HepG2 (cell line): ENCODE measurements at regions not wholly inside any gene's neighbourhood (a gene's known extent, or its start where the extent isn't known, plus 50 kb on each side); places are given as distances from the start of the nearest gene placed in this dataset.

Experiments
- ATAC-seq: fragments of 200-7000 bp; cut with Tn5 transposase; 3 replicates; pipeline ENCODE4 v1.9.1; 2020; ENCODE audit warnings: mild to moderate bottlenecking, moderate library complexity
- BruUV-seq: library from RNA; stranded (reverse); fragments of 400-500 nt; replicated peaks from 2 replicates; lab custom pipeline; 2021; lab: Mats Ljungman, UMichigan
- CTCF ChIA-PET: fragments of 300-600 bp; formaldehyde crosslinking; extraction: SDS; loops from one replicate; lab custom pipeline; 2021; ENCODE audit warnings: low total read pairs, inconsistent platforms, low intra/inter-chr PET ratio; lab: Yijun Ruan, JAX
- POLR2A ChIA-PET: fragments of 350-600 bp; sonication (Branson Sonifier 250); formaldehyde crosslinking; loops from one replicate; lab custom pipeline; 2020; ENCODE audit warnings: antibody characterized with exemption, inconsistent platforms; lab: Yijun Ruan, JAX
- DNase-seq: peaks from one replicate; pipeline ENCODE4 v3.0.0-alpha.2; 2015; ENCODE audit warnings: low spot score
- FAIRE-seq: peaks from 3 replicates; lab custom pipeline; 2011; peaks lifted over from hg19 to GRCh38; lab: Jason Lieb, UNC
- H2AFZ ChIP-seq: one replicate; pipeline ENCODE4 v1.6.1; 2011; ENCODE audit warnings: low read length, inconsistent platforms
- H3K27ac ChIP-seq: fragments of 300-600 bp; 3 replicates; pipeline ENCODE4 v1.8.0; 2011; ENCODE audit warnings: mixed run types, mild to moderate bottlenecking, mixed read lengths, low read length, inconsistent platforms; ENCODE audit not compliant: insufficient read depth; ENCODE audit errors: extremely low read length
- H3K27me3 ChIP-seq, 2 experiments: fragments of 200-600 bp in 1 of 2; 2 replicates in 1 of 2; 3 replicates in 1 of 2; pipeline versions ENCODE4 v1.6.0 to v1.8.0; 2011; ENCODE audit warnings: low read length in 2 of 2, mild to moderate bottlenecking in 2 of 2, moderate library complexity in 2 of 2, inconsistent platforms in 1 of 2; ENCODE audit not compliant: insufficient read depth in 2 of 2, control insufficient read depth in 1 of 2
- H3K36me3 ChIP-seq, 2 experiments: fragments of 200-600 bp in 1 of 2; replicated peaks in 1 of 2; 2 replicates in 1 of 2; 3 replicates in 1 of 2; pipeline versions ENCODE4 v1.5.1 to v1.8.0; 2011; ENCODE audit warnings: low read length in 2 of 2, inconsistent platforms in 1 of 2; ENCODE audit not compliant: insufficient read depth in 2 of 2, control insufficient read depth in 1 of 2
- H3K4me1 ChIP-seq: 2 replicates; pipeline ENCODE4 v1.5.1; 2012; ENCODE audit warnings: low read length, inconsistent platforms; ENCODE audit not compliant: insufficient read depth
- H3K4me2 ChIP-seq: 2 replicates; pipeline ENCODE4 v1.6.0; 2011; ENCODE audit warnings: low read depth, low read length, inconsistent platforms
- H3K4me3 ChIP-seq, 3 experiments: fragments of 200-600 bp in 1 of 3; sonication (generic), shearing (Covaris generic) in 1 of 3; replicated peaks in 1 of 3; 2 replicates each; pipeline ENCODE4 v1.5.1; 2011 to 2016; ENCODE audit warnings: low read length in 3 of 3, inconsistent platforms in 2 of 3, low read depth in 2 of 3, mild to moderate bottlenecking in 2 of 3, control low read depth in 1 of 3, mixed read lengths in 1 of 3; ENCODE audit not compliant: insufficient read depth in 1 of 3
- H3K79me2 ChIP-seq: one replicate; pipeline ENCODE4 v1.6.1; 2011; ENCODE audit warnings: low read length, inconsistent platforms; ENCODE audit not compliant: insufficient read depth
- H3K9ac ChIP-seq: 2 replicates; pipeline ENCODE4 v1.6.0; 2011; ENCODE audit warnings: mild to moderate bottlenecking, low read depth, low read length, inconsistent platforms; ENCODE audit not compliant: insufficient read depth
- H3K9me3 ChIP-seq: 2 replicates; pipeline ENCODE4 v1.5.1; 2012; ENCODE audit warnings: mild to moderate bottlenecking, low read length
- H4K20me1 ChIP-seq: 2 replicates; pipeline ENCODE4 v1.6.0; 2011; ENCODE audit warnings: inconsistent platforms, mild to moderate bottlenecking, low read length, moderate library complexity; ENCODE audit not compliant: insufficient read depth
- EZH2 ChIP-seq: conservative IDR thresholded peaks from 2 replicates; pipeline ENCODE4 v1.6.1; 2012; ENCODE audit warnings: mild to moderate bottlenecking, low read depth, low read length, moderate library complexity
- SSRP1 ChIP-seq: IDR thresholded peaks from 2 replicates; pipeline ENCODE4 v1.6.1; 2016; ENCODE audit warnings: control low read depth
- TBX3 ChIP-seq: fragments of 450-650 bp; IDR thresholded peaks from 2 replicates; pipeline ENCODE4 v1.6.1; 2017; ENCODE audit warnings: antibody characterized with exemption, mild to moderate bottlenecking, inconsistent platforms, borderline replicate concordance
- ZNF484 ChIP-seq: sonication (generic); formaldehyde crosslinking; IDR thresholded peaks from 2 replicates; pipeline ENCODE4 v1.5.1; 2020; ENCODE audit warnings: mild to moderate bottlenecking, low read depth, missing genetic modification reagents, borderline replicate concordance
- ZNF564 ChIP-seq: sonication (generic); formaldehyde crosslinking; IDR thresholded peaks from 2 replicates; pipeline ENCODE4 v1.8.1; 2023; ENCODE audit warnings: mild to moderate bottlenecking, missing genetic modification reagents
- ZNF569 ChIP-seq: sonication (generic); formaldehyde crosslinking; IDR thresholded peaks from 2 replicates; pipeline ENCODE4 v1.5.0; 2020; ENCODE audit warnings: mild to moderate bottlenecking, missing genetic modification reagents, moderate library complexity, borderline replicate concordance
- ZNF577 ChIP-seq: sonication (generic); formaldehyde crosslinking; IDR thresholded peaks from 2 replicates; pipeline ENCODE4 v1.4.0; 2020; ENCODE audit warnings: mild to moderate bottlenecking, low read depth, missing genetic modification reagents, borderline replicate concordance
- ZNF589 ChIP-seq: sonication (generic); formaldehyde crosslinking; conservative IDR thresholded peaks from 2 replicates; pipeline ENCODE4 v1.8.0; 2022; ENCODE audit warnings: mild to moderate bottlenecking, moderate library complexity, missing genetic modification reagents
- ZNF775 ChIP-seq: sonication (generic); formaldehyde crosslinking; IDR thresholded peaks from 2 replicates; pipeline ENCODE4 v1.4.0; 2020; ENCODE audit warnings: missing genetic modification reagents, mild to moderate bottlenecking, moderate library complexity, borderline replicate concordance
- WGBS: methylation state at CpG from one replicate; pipeline ENCODE4 v1.1.6; 2017; ENCODE audit warnings: low lambda C conversion rate; 5-methylcytosine and 5-hydroxymethylcytosine counted together
- in situ Hi-C: cut with HindIII; loops from 2 replicates; pipeline ENCODE4 v1.10.0; 2017; ENCODE audit warnings: low pct_unique_long_range_greater_than_20kb; ENCODE audit not compliant: extremely low pct_ligation_motif_present
- intact Hi-C: fragments of 100-400 bp; cut with micrococcal nuclease; formaldehyde crosslinking; loops from one replicate; pipeline ENCODE4 v1.10.0; 2022; ENCODE audit not compliant: unreplicated experiment
- TF ChIP-seq, protein P1 (sequence below): IDR thresholded peaks from 2 replicates; pipeline ENCODE4 v1.6.1; 2016

DNA sequence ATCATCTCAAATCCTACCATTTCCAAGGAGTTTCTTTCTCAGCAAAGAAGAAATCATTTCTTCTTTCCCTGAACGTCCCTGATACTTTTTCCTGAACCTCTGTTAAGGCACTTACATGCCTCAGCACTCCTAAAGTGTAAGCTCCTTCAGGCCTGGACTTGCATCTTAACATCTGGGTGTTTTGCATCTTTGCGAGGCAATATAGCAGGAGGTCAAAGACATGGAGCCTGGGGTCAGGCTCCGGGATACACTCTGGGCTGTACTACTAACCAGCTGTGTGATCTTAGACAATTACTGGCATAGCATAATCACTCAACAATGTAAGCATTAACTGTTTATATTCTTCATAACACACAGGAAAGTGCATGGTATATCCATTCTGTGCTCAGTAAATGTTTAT is 275.5 kb upstream of the BOD1L1 start:
- FAIRE-seq (no peak), ATAC-seq (no peak), DNase-seq (no peak)
- Histone ChIP-seq H3K4me3 (no peak overlapping the region), H3K27ac (no peak overlapping the region), H2AFZ (no peak overlapping the region), H3K36me3 (no peaks in the 10 kb centered on the region), H3K9me3 (peaks cover 15% of the 10 kb centered on the region; the same call in 1 of the 2 replicates), H4K20me1 (no peaks in the 10 kb centered on the region), H3K79me2 (no peaks in the 10 kb centered on the region), H3K4me1 (peaks cover 10% of the 10 kb centered on the region; the same call in 1 of the 2 replicates), H3K4me2 (no peak overlapping the region), H3K9ac (no peak overlapping the region), H3K27me3 (no peaks in the 10 kb centered on the region)
- TF ChIP-seq, protein P1, sequence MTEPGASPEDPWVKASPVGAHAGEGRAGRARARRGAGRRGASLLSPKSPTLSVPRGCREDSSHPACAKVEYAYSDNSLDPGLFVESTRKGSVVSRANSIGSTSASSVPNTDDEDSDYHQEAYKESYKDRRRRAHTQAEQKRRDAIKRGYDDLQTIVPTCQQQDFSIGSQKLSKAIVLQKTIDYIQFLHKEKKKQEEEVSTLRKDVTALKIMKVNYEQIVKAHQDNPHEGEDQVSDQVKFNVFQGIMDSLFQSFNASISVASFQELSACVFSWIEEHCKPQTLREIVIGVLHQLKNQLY (CRISPR knock-in tag), result no peak
- no peak for TF ChIP-seq ZNF484 (CRISPR knock-in tag)
- no peak for TF ChIP-seq SSRP1 (CRISPR knock-in tag)
- no peak for TF ChIP-seq ZNF775 (CRISPR knock-in tag)
- no peak for TF ChIP-seq ZNF564 (CRISPR knock-in tag)
- TF ChIP-seq EZH2, result no peak
- no peak for TF ChIP-seq ZNF577
- TF ChIP-seq ZNF589 (CRISPR knock-in tag), result no peak
- no peak for TF ChIP-seq ZNF569 (CRISPR knock-in tag)
- no peak for TF ChIP-seq TBX3
- no TSS peak for BruUV-seq
- ChIA-PET CTCF (no interaction called here), POLR2A (no interaction called here)
- in situ Hi-C loops (no loop called here), intact Hi-C loops (no loop called here)
- under 1% methylated on average over 3 of the region's 3 CpGs for WGBS
